Vagina (tissue), 2 donors: ENCODE measurements at regions not wholly inside any gene's neighbourhood (a gene's known extent, or its start where the extent isn't known, plus 50 kb on each side); places are given as distances from the start of the nearest gene placed in this dataset.

Source experiments
- DNase-seq, 2 donors: peaks; one replicate each; pipeline ENCODE4 v3.0.0-alpha.2; 2017; ENCODE audit errors: extremely low spot score in 2 of 2
- H3K27ac ChIP-seq: fragments of 200-600 bp; sonication (generic); one replicate; pipeline ENCODE4 v1.5.1; 2019
- H3K27me3 ChIP-seq: fragments of 200-600 bp; sonication (generic); one replicate; pipeline ENCODE4 v1.5.1; 2019
- H3K36me3 ChIP-seq, 2 donors: fragments of 200-600 bp; sonication (generic); one replicate each; pipeline ENCODE4 v1.5.1; 2017 to 2019
- H3K4me1 ChIP-seq: fragments of 200-600 bp; sonication (generic); one replicate; pipeline ENCODE4 v1.5.1; 2019
- H3K4me3 ChIP-seq, 2 donors: fragments of 200-600 bp; sonication (generic); 1 replicate in 1 of 2; 2 replicates in 1 of 2; pipeline ENCODE4 v1.5.1; 2016 to 2019
- H3K9me3 ChIP-seq: fragments of 200-600 bp; sonication (generic); one replicate; pipeline ENCODE4 v1.5.1; 2019
- CTCF ChIP-seq, 3 experiments: fragments of 450-650 bp in 2 of 3; fragments of 200-600 bp in 1 of 3; sonication (generic) in 1 of 3; IDR thresholded peaks; one replicate each; pipeline ENCODE4 v1.5.1; 2017 to 2019; ENCODE audit warnings: antibody characterized with exemption in 3 of 3, mild to moderate bottlenecking in 2 of 3, moderate library complexity in 2 of 3
- POLR2A ChIP-seq, 2 donors: fragments of 450-650 bp; IDR thresholded peaks; one replicate each; pipeline ENCODE4 v1.6.1; 2017; ENCODE audit warnings: antibody characterized with exemption in 2 of 2, mild to moderate bottlenecking in 2 of 2, moderate library complexity in 2 of 2
- POLR2AphosphoS5 ChIP-seq, 2 donors: sonication (generic); formaldehyde crosslinking; IDR thresholded peaks; one replicate each; pipeline ENCODE4 v1.9.0; 2017; ENCODE audit warnings: antibody characterized with exemption in 2 of 2, mild to moderate bottlenecking in 2 of 2, low read depth in 1 of 2; ENCODE audit not compliant: insufficient read depth in 1 of 2
- intact Hi-C: fragments of 100-400 bp; cut with DNase I; formaldehyde crosslinking; loops from one replicate; pipeline ENCODE4 v1.15.1; 2023

GRCh38 chr11:13896175-13896980 is 66.1 kb upstream of the SPON1 start:
- TF ChIP-seq CTCF (IDR thresholded peaks at IDR 0.05), result no peak
- no peak for TF ChIP-seq POLR2AphosphoS5 (IDR thresholded peaks at IDR 0.05; ENCODE audit: insufficient read depth in 1 of 2, low read depth in 1 of 2)
- TF ChIP-seq POLR2A (IDR thresholded peaks at IDR 0.05), result no peak
- DNase-seq, result peak in 1 of 2 donors; percentile 58
- intact Hi-C loops, result no loop called here
- H3K4me3 ChIP-seq, result no peak overlapping the region
- H3K27ac ChIP-seq, result no peak overlapping the region
- H3K9me3 ChIP-seq, result no peaks in the 10 kb centered on the region
- H3K36me3 ChIP-seq, result no peaks in the 10 kb centered on the region
- no peaks in the 10 kb centered on the region for H3K4me1 ChIP-seq
- H3K27me3 ChIP-seq, result no peaks in the 10 kb centered on the region

GRCh38 chr11:13896981-13897353 is 65.6 kb upstream of the SPON1 start:
- DNase-seq, result peak in 1 of 2 donors; percentile 42
- TF ChIP-seq CTCF (IDR thresholded peaks at IDR 0.05) (no peak), POLR2AphosphoS5 (IDR thresholded peaks at IDR 0.05; ENCODE audit: insufficient read depth in 1 of 2, low read depth in 1 of 2) (no peak), POLR2A (IDR thresholded peaks at IDR 0.05) (no peak)
- Histone ChIP-seq H3K27ac (no peak overlapping the region), H3K36me3 (no peaks in the 10 kb centered on the region), H3K27me3 (no peaks in the 10 kb centered on the region), H3K4me3 (no peak overlapping the region), H3K4me1 (no peaks in the 10 kb centered on the region), H3K9me3 (no peaks in the 10 kb centered on the region)
- intact Hi-C loops, result no loop called here

GRCh38 chr11:13897646-13898276 is 64.8 kb upstream of the SPON1 start:
- intact Hi-C loops, result no loop called here
- no peak for TF ChIP-seq CTCF (IDR thresholded peaks at IDR 0.05)

GRCh38 chr11:13899603-13900002 is 62.9 kb upstream of the SPON1 start:
- H3K4me1 ChIP-seq, result no peaks in the 10 kb centered on the region
- TF ChIP-seq CTCF (IDR thresholded peaks at IDR 0.05) (no peak), POLR2A (IDR thresholded peaks at IDR 0.05) (no peak), POLR2AphosphoS5 (IDR thresholded peaks at IDR 0.05; ENCODE audit: insufficient read depth in 1 of 2, low read depth in 1 of 2) (no peak)
- no peaks in the 10 kb centered on the region for H3K9me3 ChIP-seq
- intact Hi-C loops, result no loop called here
- no peak for DNase-seq
- no peak overlapping the region for H3K4me3 ChIP-seq
- no peaks in the 10 kb centered on the region for H3K36me3 ChIP-seq
- no peaks in the 10 kb centered on the region for H3K27me3 ChIP-seq
- H3K27ac ChIP-seq, result no peak overlapping the region

More at GRCh38 chr11:13897646-13898276, 64.8 kb upstream of the SPON1 start:
- Histone ChIP-seq H3K4me1 (no peaks in the 10 kb centered on the region), H3K4me3 (no peak overlapping the region), H3K9me3 (no peaks in the 10 kb centered on the region), H3K27me3 (no peaks in the 10 kb centered on the region), H3K27ac (no peak overlapping the region), H3K36me3 (no peaks in the 10 kb centered on the region)
- peak in 1 of 2 donors; percentile 70 for DNase-seq

GRCh38 chr11:13902523-13902922 is 60.0 kb upstream of the SPON1 start:
- DNase-seq, result no peak
- intact Hi-C loops, result no loop called here
- H3K27ac ChIP-seq, result no peak overlapping the region

More at GRCh38 chr11:13902523-13902922, 60.0 kb upstream of the SPON1 start:
- Histone ChIP-seq H3K9me3 (peaks cover 3% of the 10 kb centered on the region), H3K27me3 (no peaks in the 10 kb centered on the region), H3K4me3 (no peak overlapping the region), H3K36me3 (no peaks in the 10 kb centered on the region), H3K4me1 (no peaks in the 10 kb centered on the region)
- TF ChIP-seq POLR2AphosphoS5 (IDR thresholded peaks at IDR 0.05; ENCODE audit: insufficient read depth in 1 of 2, low read depth in 1 of 2) (no peak), CTCF (IDR thresholded peaks at IDR 0.05) (no peak)
